AG08396 (cell line): ENCODE measurements at regions not wholly inside any gene's neighbourhood (a gene's known extent, or its start where the extent isn't known, plus 50 kb on each side); places are given as distances from the start of the nearest gene placed in this dataset.
"Not testable (repeated sequence)": the region's sequence is repeated elsewhere in the genome, so short reads cannot be mapped to it uniquely, and the experiment has no call there.

Experiments
- DNase-seq: peaks from one replicate; pipeline ENCODE4 v3.0.0; 2012; ENCODE audit warnings: low spot score, mixed read lengths

DNA sequence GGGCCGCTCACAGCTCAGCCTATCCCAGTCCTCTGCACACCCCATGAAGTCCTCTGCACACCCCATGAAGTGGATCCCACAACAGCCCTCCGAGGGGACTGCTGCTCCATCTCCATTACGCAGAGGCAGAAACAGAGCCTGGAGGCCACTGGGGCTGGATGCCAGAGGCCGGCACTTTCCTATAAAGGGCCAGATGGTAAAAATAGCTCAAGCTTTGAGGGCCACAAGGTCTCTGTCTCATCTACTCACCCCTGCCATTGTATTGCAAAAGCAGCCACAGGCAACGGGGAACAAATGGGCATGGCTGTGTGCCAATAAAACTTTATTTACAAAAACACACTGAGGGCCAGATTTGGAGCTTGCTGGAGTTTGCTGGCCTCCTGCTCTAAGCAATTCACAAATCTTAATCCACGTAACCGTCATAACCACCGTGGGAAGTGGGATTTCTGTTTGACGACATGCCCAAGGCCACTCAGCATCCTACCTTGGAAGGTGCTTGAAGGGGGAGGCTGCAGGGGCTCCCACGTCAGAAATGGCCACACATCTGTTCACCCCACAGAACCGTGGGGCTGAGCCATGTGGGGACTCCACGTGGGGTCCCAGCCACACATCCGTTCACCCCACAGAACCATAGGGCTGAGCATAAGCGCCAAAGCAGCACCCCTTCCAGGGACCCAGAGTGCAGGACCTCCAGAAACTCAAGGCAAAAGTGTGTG, 92.0 kb downstream of the NCOR2 start:
- DNase-seq, result no peak

DNA sequence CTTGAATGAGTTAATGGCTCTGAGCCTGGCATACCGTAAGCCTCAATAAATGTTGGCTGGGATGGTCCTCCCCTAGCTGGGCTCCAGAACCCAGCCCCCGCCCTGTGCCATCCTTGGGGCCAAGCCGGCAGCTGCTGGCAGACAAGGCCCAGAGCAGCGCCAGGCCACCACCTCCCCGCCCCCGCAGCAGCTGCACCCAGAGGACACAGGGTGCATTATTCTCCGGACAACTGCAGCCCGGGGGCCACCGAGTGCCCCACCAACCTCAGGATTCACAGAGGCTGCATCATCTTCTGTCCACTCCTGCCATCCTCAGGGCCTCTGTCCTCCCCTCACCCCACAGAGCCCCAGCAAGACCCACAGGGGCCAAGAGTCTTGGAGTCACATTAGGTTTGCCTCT, 92.7 kb downstream of the NCOR2 start:
- DNase-seq, result no peak

DNA sequence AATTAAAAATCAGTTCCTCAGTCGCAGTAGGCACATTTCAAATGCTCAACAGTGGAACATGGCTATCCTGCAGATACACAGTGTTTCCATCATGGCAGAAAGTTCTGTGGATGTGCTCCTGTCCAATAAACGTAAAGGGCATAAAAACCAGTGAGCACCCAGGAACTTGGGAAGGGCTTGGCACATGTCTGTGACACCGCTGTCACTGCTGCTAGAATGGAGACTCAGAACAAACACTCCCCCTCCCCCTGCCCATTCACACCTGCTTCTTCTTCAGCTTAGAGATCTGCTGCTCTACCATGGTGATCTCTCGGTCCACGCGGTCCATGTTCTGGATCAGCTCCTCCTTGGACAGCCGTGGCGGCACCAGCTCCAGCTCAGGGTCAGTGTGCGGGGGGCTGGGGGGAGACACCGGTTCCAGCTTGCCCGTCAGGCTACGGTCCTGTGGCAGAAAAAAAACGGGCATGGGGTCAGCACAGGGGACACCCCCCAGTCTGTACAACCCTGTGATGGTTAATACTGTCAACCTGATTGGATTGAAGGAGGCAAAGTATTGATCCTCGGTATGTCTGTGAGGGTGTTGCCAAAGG, 94.6 kb downstream of the NCOR2 start:
- no peak for DNase-seq

DNA sequence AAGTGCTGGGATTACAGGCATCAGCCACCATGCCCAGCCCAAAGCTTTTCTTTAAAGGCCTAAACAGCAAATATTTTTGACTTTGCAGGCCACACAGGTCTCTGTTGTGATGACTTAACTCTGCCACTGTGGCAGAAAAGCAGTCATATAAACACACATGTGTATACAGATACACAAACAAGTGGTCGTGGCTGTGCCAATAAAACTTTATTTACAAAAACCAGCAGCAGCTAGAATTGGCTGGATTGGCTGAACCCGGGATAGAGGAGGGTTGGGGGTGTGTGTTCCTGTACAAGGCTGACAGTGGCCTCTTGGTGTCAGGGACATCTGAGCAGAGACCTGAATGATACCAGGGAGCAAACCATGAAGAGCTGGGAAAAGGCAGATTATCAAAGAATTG, 95.6 kb downstream of the NCOR2 start:
- DNase-seq, result no peak

DNA sequence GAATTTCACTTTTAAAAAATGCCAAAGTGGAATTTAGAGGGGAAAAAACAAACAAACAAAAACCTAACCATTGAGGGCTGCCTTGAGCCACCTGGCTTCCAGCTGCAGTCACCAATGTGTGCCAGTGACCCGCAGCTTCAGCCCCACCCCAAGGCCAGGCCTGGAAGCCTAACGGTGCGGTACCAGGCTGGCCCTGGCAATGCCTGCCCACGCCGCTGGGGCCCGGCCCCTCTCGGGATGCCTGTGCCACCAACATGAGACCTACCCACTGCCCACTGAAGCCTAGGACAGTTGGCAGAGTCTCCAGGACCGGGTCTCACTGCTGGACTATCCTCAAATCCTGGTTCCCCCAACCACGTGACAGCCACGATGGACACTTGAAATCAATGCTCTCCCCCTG, 96.6 kb downstream of the NCOR2 start:
- no peak for DNase-seq

DNA sequence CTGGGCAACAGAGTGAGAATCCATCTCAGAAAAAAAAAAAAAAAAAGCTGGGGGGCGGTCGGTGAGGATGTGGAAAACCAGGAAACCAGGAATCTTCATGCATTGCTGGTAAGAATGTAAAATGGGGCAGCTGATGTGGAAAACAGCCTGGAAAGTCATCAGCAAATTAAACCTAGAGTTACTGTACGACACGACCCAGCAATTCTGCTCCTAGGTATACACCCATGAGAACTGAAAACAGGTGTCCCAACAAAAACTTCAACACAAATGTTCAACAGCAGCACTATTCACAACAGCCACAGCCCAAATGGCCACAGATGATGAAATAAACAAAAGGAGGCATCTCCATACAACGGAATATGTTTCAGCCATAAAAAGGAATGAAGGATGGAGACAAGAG, 97.3 kb downstream of the NCOR2 start:
- DNase-seq, result no peak

DNA sequence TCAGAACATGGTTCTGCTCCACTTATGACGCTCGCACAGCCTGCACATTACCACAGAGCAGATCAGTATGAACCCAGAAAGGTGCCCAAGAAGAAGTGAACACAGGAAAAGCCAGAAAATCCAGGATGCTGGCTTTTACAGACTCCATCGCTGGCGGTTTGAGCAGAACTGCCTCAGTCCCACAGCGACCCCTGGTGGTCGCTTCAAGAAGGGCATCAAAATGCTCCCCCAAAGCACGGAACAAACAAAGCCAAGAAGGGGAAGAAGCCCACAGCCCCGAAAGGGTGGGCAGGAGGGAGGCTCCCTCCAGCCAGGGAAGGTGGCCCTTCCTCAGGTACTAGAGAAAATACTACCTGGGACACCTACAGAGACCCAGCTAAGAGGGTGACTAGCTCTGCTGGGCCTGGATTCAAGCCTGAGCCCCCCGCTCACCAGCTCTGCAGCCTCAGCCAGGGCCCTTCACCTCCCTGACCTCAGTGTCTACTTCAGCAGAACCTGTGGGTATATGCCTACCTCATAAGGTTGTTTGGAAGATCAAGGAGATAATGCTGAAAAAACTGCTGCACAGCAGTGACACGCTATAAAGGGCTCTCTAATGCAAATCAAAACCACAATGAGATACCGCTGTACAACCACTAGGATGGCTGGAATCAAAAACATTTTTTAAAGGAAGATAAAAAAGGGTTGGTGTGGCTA, 98.1 kb downstream of the NCOR2 start:
- no peak for DNase-seq

DNA sequence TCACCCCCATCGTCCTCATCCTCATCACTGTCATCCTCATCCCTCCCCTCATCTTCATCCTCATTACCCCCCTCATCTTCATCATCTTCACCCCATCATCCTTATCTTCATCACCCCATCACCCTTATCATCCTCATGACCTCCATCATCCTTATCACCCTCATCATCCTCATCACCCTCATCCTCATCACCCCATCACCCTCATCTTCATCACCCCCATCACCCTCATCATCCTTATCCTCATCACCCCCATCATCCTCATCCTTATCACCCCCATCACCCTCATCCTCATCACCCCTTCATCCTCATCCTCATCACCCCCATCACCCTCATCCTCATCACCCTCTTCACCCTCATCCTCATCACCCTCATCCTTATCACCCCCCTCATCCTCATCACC, 99.9 kb downstream of the NCOR2 start:
- DNase-seq, result not testable (repeated sequence)

DNA sequence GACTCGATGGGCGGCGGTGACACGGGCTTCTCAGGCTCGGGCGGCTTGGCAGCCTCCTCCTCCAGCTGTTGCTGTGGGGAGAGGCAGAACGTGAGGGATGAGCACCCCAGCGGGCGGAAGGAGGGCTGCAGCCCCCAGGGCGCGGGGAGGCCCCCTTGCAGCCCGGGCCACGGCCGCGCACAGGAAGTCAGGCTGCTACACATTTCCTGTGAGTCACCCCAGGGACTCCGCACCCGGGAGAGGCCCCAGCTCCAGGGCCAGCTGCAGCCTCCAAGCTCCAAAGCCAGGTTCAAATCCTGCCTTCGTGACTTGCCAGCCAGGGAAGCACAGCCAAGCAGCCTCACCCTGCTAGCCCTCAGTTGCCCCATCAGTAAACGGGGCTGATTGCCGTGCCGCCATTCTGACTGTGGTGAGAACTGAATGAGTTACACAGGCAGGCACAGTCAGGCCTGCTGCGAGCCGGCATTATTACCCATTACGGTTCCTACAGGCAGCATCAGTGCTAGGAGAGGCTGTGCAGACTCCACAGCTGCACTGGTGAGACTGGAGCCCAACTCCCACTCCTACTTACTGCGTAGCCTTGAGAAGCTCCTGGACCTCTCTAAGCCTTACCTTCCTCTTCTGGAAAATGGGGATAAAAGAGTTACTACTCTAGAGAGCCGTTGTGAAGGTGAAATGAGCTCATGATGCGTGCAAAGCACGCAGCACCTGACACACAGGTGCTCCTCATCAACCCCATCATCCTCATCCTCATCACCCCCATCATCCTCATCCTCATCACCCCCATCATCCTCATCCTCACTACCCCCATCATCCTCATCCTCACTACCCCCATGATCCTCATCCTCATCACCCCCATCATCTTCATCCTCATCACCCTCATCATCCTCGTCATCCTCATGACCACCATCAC, 100.9 kb downstream of the NCOR2 start:
- DNase-seq, result no peak

DNA sequence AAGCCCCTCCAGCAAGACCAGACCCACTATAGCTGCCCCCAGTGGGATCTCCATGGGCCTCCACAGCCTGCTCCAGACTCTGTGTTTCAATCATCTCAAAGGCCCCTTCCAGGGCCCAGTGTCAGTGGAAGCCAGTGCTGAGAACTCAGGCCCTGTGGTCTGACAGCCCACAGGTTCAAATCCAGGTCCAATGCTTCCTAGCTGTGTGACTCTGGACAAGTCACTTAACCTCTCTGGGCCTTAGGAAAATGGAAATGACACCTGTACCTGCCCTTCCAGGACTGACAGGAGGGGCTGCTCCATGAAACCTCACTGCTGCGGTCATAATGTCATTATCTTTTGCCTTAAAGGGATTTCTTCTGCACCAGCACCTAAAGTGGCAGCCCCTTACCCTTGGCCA, 101.9 kb downstream of the NCOR2 start:
- no peak for DNase-seq

DNA sequence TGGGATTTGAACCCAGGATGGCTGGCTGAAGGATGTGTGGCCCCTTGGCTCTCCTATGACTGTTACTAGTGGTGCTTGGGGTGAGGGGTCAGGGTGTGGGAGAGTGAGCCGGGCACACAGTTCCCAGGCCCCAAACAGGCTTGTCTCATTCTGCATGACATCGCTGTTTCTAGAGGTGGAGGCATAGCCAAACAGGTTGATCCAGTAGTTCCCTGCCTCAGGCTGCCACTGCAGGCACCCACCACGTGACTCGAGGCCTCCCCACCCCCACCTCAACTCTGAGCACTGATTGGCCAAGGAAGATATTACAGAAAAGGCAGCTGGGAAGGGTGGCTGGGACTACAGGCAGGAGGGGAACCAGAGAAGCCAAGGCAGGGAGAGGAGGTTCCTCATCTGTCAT, 102.6 kb downstream of the NCOR2 start:
- DNase-seq, result no peak

DNA sequence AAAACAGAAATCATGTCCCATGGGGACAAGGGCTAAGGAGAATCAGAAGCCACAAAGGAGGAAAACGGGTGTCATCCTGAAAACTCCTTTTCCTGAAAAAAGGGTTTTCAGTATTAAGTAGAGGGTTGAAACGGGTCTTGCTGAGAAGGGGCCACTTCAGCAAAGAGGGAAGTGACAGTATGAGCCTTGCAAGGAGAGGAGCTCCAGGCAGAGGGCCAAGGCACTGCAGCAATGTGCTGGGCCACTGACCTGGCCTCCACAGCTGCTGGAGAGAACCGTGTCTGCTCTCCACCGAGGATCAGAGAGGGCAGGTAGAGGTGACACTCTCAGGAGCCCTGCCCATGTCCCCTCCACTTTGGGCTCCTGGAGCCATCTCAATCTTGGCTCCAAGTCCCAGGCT, 103.3 kb downstream of the NCOR2 start:
- no peak for DNase-seq

DNA sequence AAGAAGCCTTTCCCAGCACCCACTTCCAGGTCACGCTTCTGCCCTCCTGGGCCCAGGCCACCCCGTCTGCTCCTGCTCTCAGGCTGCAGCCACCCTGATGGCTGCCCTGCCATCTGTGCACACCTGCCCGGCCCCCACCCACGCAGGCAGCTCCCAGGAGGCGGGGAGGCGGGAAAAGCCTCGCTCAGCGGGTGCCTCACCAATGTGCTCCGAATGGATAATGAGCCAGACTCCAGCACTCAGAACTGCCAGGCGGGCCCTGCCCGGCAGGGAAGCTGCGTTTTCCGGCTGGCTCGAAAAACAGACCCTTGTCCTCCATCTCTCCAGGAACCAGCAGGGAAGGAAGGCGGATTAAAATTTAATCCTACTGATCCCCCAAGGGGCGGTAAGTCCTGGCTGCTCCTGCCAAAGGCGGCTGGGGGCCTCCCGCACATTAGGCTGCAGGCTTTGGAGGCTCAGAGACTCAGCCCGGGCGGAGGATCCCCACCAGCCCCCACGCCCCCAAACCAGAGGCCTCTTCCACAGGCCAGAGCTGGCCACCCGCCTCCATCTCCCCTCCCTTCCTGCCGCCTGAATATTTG, 104.0 kb downstream of the NCOR2 start:
- no peak for DNase-seq

DNA sequence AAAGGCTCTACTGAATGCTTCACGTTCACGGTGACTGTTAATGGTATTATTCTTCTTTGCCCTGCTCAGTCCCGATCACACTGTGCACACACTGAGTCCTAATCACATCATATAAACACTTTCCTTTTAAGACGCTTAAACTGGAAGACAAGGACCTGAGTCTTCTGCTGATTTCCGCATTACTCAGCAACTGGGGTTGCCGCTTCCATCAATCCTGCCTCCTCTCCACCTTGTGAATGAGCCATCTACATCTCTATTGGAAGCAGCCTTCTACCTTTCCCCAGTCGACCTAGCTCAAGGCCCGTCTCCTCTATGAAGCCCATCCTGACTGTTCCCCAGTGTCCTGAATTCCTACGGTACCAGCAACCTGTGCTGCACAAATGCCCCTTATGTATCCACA, 104.7 kb downstream of the NCOR2 start:
- no peak for DNase-seq

DNA sequence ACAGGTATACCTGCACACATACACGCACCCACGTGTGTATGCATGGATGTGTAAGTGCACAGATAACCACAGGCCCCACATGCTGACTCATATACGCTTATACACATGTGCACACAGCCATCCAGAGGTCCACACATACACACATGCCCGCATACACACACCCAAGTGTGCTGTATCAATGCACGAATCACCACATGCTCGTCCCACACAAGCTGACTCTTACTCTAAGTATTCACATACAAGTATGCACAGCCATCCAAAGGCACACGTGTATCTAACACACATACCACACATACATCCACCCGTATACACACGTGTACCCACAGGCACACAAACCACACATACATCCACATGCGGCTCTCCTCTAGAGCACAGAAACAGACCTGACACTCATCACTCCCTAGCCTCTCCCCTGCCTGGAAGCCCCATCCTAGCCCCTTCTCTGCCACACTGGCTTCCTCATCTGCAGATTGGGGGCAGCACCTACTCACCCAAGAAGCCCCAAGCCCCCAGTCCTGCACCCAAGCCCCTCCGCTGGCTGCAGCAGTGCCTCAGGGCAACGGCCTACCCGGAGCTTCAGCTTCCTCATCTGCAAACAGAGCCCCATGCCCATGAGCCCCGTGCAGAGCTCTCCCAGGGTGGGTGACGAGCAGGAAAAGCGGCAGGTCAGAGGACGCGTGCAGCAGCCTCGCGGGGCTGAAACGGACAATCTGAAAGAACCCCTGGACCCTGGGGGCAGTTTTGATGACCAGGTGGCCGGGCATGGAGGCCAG, 105.4 kb downstream of the NCOR2 start:
- DNase-seq, result no peak

DNA sequence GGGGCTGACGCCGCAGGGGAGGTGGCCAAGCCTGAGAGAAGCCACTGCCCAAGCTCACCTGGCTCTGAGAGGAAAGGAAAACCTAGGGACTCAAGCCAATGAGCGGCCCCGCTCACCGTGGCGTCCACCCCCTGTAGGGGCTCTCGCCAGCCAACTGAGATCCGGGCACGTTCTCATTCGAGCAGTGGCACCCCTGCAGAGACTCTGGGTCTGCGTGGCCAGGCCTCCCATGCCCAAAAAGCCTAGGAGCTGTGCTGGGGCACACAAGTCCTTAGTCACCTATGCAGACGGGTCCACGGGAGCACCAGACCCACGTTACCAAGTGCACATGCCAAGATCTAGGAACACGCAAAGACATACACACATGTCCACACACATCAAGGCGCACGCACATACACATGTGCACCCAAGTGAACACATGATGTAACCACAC, 106.2 kb downstream of the NCOR2 start:
- no peak for DNase-seq

DNA sequence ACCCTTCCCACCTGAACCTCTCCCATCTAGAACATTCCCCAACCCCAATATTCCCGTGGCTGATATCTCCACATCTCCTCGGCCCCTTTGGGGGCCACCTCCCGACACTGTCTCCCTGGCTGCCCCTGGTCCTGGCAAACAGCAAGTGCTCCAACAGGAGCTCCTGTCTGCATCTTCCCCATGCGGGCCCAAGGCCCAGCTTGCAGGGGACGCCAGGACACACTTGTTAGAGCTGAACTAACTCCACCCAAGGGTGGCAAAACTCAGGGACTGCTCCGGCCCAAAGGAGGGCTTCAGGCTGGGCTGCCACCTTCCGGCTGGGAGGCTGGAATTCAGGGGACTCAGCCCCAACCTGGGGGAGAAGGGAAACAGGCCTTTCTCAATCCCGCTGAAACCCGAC, 106.6 kb downstream of the NCOR2 start:
- no peak for DNase-seq

DNA sequence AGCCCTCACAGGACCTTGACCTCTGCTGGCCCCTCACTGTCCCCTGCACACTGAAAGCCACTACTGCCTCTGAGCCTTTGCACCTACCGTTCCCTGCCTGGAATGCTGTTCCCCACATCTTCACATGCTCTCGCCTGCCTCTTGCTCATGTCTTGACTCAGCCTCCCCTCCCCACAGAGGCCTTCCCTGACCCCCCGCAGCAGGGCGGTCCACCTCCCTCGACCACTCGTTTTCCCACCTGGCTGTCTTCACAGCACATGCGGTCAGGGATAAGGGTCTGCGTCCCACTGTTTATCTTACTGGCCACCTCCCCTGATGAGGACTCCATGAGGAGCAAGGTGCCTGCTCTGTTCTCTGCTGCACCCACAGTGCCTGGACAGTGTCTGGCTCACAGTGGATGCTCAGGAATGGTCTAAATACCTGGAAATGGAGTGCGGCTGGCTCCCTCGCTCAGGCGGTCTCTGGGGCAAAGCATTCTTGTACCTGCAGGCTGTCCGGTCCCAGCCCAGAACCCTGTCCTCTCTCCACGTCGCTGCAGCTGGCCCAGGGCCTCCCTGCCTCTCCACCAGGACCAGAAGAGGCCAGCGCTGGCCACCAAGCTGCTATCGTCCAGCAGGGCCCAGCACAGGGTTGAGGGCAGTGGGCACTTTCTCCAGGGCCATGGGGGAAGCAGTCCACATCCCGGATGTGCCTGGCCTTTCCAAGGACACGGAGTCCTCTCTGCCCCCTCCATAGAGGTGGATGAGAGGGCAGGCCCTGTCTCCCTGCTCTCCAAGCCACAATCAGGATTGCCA, 107.4 kb downstream of the NCOR2 start:
- no peak for DNase-seq

DNA sequence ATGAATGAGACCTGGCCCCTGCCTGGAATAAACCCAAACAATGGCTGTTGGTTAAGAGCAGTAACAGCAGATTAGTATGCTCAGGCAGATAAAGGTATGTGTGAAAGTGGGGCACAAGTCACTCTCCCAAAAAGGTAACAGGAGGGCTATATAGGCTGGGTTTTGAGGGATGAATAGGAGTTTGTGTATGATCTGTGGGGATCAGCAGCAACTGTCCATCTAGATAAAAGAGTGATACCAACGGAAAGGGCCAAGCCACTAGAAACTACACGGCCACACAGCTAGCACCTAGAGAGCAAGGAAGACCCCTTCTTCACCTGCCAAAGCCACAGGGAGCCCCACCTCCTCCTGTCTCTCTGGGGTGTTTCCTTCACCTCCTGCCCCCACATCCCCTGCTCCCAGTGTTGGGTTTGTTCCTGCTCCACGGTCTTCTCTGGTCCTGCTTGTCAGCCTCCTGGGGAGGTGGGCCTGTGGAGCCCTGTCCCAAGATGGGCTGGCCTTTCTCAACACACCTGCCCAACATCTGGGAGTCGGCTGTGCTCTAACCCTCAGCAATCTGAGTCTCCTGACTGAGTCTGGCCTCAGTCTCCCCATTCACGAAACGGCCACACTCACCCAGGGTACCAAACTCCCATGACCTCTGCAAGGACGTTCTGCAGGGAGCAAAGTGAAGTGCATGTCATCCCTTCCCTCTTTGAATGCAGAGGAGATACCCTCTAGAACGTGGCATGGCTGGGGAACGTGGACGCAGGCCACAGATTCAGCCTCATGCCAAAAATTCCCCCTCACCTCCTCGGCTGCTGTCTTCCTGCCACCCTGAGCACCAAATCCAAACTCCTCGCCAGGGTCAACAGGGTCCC, 108.2 kb downstream of the NCOR2 start:
- no peak for DNase-seq
